HepG2 (cell line): ENCODE measurements at regions not wholly inside any gene's neighbourhood (a gene's known extent, or its start where the extent isn't known, plus 50 kb on each side); places are given as distances from the start of the nearest gene placed in this dataset.

ENCODE experiments used
- DPF2 ChIP-seq: sonication (generic); formaldehyde crosslinking; IDR thresholded peaks from 2 replicates; pipeline ENCODE4 v1.4.0; 2020; ENCODE audit warnings: mild to moderate bottlenecking, low read depth, missing genetic modification reagents, borderline replicate concordance
- GABPB1 ChIP-seq: IDR thresholded peaks from 2 replicates; pipeline ENCODE4 v1.6.1; 2016; ENCODE audit warnings: mild to moderate bottlenecking, missing genetic modification reagents, moderate library complexity, missing compliant biosample characterization
- HNF4G ChIP-seq, 2 experiments: sonication (generic) in 1 of 2; formaldehyde crosslinking in 1 of 2; IDR thresholded peaks; 2 replicates each; pipeline versions ENCODE4 v1.4.0 to v1.6.1; 2011 to 2020; ENCODE audit warnings: borderline replicate concordance in 2 of 2, low read depth in 2 of 2, mild to moderate bottlenecking in 2 of 2, low read length in 1 of 2, missing genetic modification reagents in 1 of 2, moderate library complexity in 1 of 2
- KMT2B ChIP-seq: IDR thresholded peaks from 2 replicates; pipeline ENCODE4 v1.6.1; 2016; ENCODE audit warnings: missing genetic modification reagents, missing compliant biosample characterization
- MED13 ChIP-seq: sonication (generic); formaldehyde crosslinking; IDR thresholded peaks from 2 replicates; pipeline ENCODE4 v1.5.0; 2020; ENCODE audit warnings: missing genetic modification reagents
- MTA3 ChIP-seq: sonication (generic); formaldehyde crosslinking; IDR thresholded peaks from 2 replicates; pipeline ENCODE4 v1.4.0; 2020; ENCODE audit warnings: missing genetic modification reagents
- NFRKB ChIP-seq: fragments of 450-650 bp; IDR thresholded peaks from 2 replicates; pipeline ENCODE4 v1.6.1; 2017
- PPARG ChIP-seq: conservative IDR thresholded peaks from 2 replicates; pipeline ENCODE4 v1.6.1; 2016; ENCODE audit warnings: missing biosample characterization, missing genetic modification reagents
- SCMH1 ChIP-seq: sonication (generic); formaldehyde crosslinking; IDR thresholded peaks from 2 replicates; pipeline ENCODE4 v1.9.0; 2021; ENCODE audit warnings: missing genetic modification reagents, mild to moderate bottlenecking, borderline replicate concordance
- SIX1 ChIP-seq: sonication (generic); formaldehyde crosslinking; IDR thresholded peaks from 2 replicates; pipeline ENCODE4 v1.4.0; 2020; ENCODE audit warnings: missing genetic modification reagents, borderline replicate concordance
- SP140L ChIP-seq: sonication (generic); formaldehyde crosslinking; IDR thresholded peaks from 2 replicates; pipeline ENCODE4 v1.4.0; 2020; ENCODE audit warnings: missing genetic modification reagents, borderline replicate concordance
- TCF7 ChIP-seq: sonication (generic); IDR thresholded peaks from 2 replicates; pipeline ENCODE4 v1.6.1; 2016; ENCODE audit warnings: antibody characterized with exemption, low read depth
- ZNF121 ChIP-seq: sonication (generic); formaldehyde crosslinking; IDR thresholded peaks from 2 replicates; pipeline ENCODE4 v1.5.0; 2020; ENCODE audit warnings: mild to moderate bottlenecking, missing genetic modification reagents
- ZNF205 ChIP-seq: IDR thresholded peaks from 2 replicates; pipeline ENCODE4 v1.6.1; 2018; ENCODE audit warnings: missing biosample characterization, missing genetic modification reagents
- ZNF644 ChIP-seq: IDR thresholded peaks from 2 replicates; pipeline ENCODE4 v1.6.1; 2016; ENCODE audit warnings: low read depth
- ZNF678 ChIP-seq: sonication (generic); formaldehyde crosslinking; IDR thresholded peaks from 2 replicates; pipeline ENCODE4 v1.4.0; 2020; ENCODE audit warnings: mild to moderate bottlenecking, missing genetic modification reagents
- TF ChIP-seq, protein P1 (sequence below): IDR thresholded peaks from 2 replicates; pipeline ENCODE4 v1.6.1; 2012; ENCODE audit warnings: low read depth, low read length, improper control_type of control experiment
- TF ChIP-seq, protein P2 (sequence below): IDR thresholded peaks from 2 replicates; pipeline ENCODE4 v1.6.1; 2018; ENCODE audit warnings: missing genetic modification reagents
- TF ChIP-seq, protein P3 (sequence below): IDR thresholded peaks from 2 replicates; pipeline ENCODE4 v1.4.0; 2020; ENCODE audit warnings: mild to moderate bottlenecking, missing genetic modification reagents
- TF ChIP-seq, protein P4 (sequence below): IDR thresholded peaks from 2 replicates; pipeline ENCODE4 v1.6.1; 2016; ENCODE audit warnings: low read depth, control low read depth
- TF ChIP-seq, protein P5 (sequence below): sonication (generic); IDR thresholded peaks from 2 replicates; pipeline ENCODE4 v1.6.1; 2016; ENCODE audit warnings: low read depth, borderline replicate concordance

DNA sequence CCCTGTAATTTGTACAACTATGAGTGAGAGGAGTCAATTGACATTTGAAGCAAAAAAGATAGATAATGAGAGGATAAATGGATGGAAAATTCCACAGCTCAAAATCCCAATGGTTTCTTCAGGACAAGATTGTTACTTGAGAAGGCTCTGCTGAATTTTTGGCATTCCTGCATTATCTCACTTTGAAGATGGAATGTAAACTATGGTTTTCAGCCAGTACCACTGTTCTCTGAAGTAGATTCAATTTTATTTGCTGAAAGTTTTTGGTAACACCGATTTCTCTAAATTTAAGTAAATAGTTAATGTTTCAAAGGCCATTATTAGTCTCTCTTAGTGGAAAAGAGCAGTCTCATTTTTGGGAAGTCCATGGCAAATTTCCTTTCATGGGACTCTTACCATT is 121.9 kb upstream of the SLC38A2 start (continued):
- no peak for TF ChIP-seq MTA3 (CRISPR knock-in tag)
- TF ChIP-seq, protein P1, sequence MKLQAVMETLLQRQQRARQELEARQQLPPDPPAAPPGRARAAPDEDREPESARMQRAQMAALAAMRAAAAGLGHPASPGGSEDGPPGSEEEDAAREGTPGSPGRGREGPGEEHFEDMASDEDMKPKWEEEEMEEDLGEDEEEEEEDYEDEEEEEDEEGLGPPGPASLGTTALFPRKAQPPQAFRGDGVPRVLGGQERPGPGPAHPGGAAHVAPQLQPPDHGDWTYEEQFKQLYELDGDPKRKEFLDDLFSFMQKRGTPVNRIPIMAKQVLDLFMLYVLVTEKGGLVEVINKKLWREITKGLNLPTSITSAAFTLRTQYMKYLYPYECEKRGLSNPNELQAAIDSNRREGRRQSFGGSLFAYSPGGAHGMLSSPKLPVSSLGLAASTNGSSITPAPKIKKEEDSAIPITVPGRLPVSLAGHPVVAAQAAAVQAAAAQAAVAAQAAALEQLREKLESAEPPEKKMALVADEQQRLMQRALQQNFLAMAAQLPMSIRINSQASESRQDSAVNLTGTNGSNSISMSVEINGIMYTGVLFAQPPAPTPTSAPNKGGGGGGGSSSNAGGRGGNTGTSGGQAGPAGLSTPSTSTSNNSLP = peak; percentile 62; the same call in 1 of the 2 replicates
- peak; percentile 46; the same call in 1 of the 2 replicates for TF ChIP-seq ZNF205
- TF ChIP-seq MED13 (CRISPR knock-in tag) = peak; percentile 95
- TF ChIP-seq DPF2 (CRISPR knock-in tag) = 0 out of 2 replicates have a peak, but pooled peaks have one; percentile 36
- TF ChIP-seq TCF7 = peak; percentile 91
- TF ChIP-seq, protein P2, sequence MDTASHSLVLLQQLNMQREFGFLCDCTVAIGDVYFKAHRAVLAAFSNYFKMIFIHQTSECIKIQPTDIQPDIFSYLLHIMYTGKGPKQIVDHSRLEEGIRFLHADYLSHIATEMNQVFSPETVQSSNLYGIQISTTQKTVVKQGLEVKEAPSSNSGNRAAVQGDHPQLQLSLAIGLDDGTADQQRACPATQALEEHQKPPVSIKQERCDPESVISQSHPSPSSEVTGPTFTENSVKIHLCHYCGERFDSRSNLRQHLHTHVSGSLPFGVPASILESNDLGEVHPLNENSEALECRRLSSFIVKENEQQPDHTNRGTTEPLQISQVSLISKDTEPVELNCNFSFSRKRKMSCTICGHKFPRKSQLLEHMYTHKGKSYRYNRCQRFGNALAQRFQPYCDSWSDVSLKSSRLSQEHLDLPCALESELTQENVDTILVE (CRISPR knock-in tag) = no peak
- TF ChIP-seq ZNF644 (CRISPR knock-in tag) = 0 out of 2 replicates have a peak, but pooled peaks have one; percentile 6
- TF ChIP-seq, protein P3, sequence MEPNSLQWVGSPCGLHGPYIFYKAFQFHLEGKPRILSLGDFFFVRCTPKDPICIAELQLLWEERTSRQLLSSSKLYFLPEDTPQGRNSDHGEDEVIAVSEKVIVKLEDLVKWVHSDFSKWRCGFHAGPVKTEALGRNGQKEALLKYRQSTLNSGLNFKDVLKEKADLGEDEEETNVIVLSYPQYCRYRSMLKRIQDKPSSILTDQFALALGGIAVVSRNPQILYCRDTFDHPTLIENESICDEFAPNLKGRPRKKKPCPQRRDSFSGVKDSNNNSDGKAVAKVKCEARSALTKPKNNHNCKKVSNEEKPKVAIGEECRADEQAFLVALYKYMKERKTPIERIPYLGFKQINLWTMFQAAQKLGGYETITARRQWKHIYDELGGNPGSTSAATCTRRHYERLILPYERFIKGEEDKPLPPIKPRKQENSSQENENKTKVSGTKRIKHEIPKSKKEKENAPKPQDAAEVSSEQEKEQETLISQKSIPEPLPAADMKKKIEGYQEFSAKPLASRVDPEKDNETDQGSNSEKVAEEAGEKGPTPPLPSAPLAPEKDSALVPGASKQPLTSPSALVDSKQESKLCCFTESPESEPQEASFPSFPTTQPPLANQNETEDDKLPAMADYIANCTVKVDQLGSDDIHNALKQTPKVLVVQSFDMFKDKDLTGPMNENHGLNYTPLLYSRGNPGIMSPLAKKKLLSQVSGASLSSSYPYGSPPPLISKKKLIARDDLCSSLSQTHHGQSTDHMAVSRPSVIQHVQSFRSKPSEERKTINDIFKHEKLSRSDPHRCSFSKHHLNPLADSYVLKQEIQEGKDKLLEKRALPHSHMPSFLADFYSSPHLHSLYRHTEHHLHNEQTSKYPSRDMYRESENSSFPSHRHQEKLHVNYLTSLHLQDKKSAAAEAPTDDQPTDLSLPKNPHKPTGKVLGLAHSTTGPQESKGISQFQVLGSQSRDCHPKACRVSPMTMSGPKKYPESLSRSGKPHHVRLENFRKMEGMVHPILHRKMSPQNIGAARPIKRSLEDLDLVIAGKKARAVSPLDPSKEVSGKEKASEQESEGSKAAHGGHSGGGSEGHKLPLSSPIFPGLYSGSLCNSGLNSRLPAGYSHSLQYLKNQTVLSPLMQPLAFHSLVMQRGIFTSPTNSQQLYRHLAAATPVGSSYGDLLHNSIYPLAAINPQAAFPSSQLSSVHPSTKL (CRISPR knock-in tag) = peak; percentile 90
- TF ChIP-seq GABPB1 = no peak
- TF ChIP-seq, protein P4, sequence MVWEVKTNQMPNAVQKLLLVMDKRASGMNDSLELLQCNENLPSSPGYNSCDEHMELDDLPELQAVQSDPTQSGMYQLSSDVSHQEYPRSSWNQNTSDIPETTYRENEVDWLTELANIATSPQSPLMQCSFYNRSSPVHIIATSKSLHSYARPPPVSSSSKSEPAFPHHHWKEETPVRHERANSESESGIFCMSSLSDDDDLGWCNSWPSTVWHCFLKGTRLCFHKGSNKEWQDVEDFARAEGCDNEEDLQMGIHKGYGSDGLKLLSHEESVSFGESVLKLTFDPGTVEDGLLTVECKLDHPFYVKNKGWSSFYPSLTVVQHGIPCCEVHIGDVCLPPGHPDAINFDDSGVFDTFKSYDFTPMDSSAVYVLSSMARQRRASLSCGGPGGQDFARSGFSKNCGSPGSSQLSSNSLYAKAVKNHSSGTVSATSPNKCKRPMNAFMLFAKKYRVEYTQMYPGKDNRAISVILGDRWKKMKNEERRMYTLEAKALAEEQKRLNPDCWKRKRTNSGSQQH (CRISPR knock-in tag) = no peak
- TF ChIP-seq KMT2B (CRISPR knock-in tag) = no peak
- TF ChIP-seq SCMH1 (CRISPR knock-in tag) = no peak
- no peak for TF ChIP-seq ZNF678 (CRISPR knock-in tag)
- no peak for TF ChIP-seq SP140L (CRISPR knock-in tag)
- TF ChIP-seq HNF4G (IDR thresholded peaks at IDR 0.05; ENCODE audit: borderline replicate concordance, low read depth, low read length) = peak; percentile 68; the same call in 1 of the 2 replicates
- TF ChIP-seq HNF4G (CRISPR knock-in tag; IDR thresholded peaks at IDR 0.05; ENCODE audit: borderline replicate concordance, low read depth) = no peak
- TF ChIP-seq, protein P5, sequence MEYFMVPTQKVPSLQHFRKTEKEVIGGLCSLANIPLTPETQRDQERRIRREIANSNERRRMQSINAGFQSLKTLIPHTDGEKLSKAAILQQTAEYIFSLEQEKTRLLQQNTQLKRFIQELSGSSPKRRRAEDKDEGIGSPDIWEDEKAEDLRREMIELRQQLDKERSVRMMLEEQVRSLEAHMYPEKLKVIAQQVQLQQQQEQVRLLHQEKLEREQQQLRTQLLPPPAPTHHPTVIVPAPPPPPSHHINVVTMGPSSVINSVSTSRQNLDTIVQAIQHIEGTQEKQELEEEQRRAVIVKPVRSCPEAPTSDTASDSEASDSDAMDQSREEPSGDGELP = no peak
- TF ChIP-seq SIX1 = peak; percentile 98
- TF ChIP-seq PPARG (CRISPR knock-in tag) = peak; percentile 66
- TF ChIP-seq NFRKB = no peak
- TF ChIP-seq ZNF121 (CRISPR knock-in tag) = no peak
